ENCODE measurements at regions not wholly inside any gene's neighbourhood (a gene's known extent, or its start where the extent isn't known, plus 50 kb on each side); places are given as distances from the start of the nearest gene placed in this dataset.

DNA sequence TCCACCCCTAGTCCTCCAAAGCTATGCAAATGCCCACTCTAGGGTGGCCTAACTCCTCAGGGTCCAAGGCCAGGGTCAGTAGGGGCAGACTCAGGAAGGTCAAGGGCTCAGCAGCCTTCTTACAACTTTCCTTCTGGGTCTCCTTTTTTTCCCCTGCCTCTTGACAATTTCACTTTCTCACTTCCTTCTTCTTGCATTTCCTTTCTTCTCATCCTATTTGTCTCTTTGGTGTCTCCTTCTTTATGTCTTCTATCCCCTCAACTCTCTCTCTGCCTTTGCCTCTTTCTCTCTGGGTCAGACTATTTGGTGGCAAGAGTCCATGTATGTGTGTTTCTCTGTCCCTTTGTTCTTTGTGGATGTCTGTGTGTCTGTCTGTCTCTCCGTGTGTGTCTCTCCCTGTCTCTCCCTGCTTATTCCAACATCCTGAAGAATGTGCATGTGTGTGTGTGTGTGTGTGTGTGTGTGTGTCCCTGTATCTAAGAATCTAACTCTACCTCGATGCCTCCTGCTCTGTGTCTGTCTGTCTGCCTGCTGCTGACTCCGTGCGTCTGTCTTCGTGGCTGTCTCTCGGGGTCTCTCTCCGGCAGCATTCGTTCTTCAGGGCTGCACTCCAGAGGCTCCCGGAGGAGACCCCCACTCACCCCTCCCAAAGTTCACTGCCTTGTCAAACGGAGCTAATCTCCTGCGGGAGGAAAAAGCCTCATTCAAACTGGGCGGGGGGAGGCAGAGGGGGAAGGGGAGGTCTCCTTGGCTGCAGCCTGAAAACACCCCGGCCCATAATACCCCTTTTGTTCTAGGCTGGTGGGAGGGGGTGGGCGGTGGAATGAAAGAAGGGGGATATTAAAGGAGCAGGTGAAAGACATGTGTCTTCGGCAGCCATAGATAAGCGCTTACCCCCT lies 51.7 kb upstream of the FOXP4 start:
- CTCF ChIA-PET: no interaction called here
- TF ChIP-seq TCF7L2 (IDR thresholded peaks at IDR 0.05; ENCODE audit: low read depth, low read length): no peak
- TF ChIP-seq, protein P1, sequence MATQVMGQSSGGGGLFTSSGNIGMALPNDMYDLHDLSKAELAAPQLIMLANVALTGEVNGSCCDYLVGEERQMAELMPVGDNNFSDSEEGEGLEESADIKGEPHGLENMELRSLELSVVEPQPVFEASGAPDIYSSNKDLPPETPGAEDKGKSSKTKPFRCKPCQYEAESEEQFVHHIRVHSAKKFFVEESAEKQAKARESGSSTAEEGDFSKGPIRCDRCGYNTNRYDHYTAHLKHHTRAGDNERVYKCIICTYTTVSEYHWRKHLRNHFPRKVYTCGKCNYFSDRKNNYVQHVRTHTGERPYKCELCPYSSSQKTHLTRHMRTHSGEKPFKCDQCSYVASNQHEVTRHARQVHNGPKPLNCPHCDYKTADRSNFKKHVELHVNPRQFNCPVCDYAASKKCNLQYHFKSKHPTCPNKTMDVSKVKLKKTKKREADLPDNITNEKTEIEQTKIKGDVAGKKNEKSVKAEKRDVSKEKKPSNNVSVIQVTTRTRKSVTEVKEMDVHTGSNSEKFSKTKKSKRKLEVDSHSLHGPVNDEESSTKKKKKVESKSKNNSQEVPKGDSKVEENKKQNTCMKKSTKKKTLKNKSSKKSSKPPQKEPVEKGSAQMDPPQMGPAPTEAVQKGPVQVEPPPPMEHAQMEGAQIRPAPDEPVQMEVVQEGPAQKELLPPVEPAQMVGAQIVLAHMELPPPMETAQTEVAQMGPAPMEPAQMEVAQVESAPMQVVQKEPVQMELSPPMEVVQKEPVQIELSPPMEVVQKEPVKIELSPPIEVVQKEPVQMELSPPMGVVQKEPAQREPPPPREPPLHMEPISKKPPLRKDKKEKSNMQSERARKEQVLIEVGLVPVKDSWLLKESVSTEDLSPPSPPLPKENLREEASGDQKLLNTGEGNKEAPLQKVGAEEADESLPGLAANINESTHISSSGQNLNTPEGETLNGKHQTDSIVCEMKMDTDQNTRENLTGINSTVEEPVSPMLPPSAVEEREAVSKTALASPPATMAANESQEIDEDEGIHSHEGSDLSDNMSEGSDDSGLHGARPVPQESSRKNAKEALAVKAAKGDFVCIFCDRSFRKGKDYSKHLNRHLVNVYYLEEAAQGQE (IDR thresholded peaks at IDR 0.05; ENCODE audit: insufficient read depth in 1 of 2, low read depth in 2 of 2, low read length in 1 of 2): no peak
- no TSS peak for BruUV-seq (replicated peaks)
- POLR2A ChIA-PET: no interaction called here
- H3K27me3 ChIP-seq (ENCODE audit: control insufficient read depth, insufficient read depth, low read length): no peaks in the 10 kb centered on the region
- intact Hi-C loops (cut with micrococcal nuclease; ENCODE audit: unreplicated experiment): no loop called here
- in situ Hi-C loops (cut with HindIII; ENCODE audit: low pct_unique_long_range_greater_than_20kb, low sequenced_read_pairs): no loop called here
- DNase-seq (ENCODE audit: low read depth, low spot score) (no peak), ATAC-seq (no peak)
- no peak overlapping the region for H3K27ac ChIP-seq (ENCODE audit: low read length)
- H3K4me3 ChIP-seq (ENCODE audit: low read depth in 2 of 2, low read length in 2 of 2): no peak overlapping the region
- no peaks in the 10 kb centered on the region for H3K9me3 ChIP-seq (ENCODE audit: control insufficient read depth, insufficient read depth, low read depth, low read length)
- H3K4me1 ChIP-seq (ENCODE audit: control insufficient read depth, insufficient read depth, low read length): no peaks in the 10 kb centered on the region
- no peaks in the 10 kb centered on the region for H3K36me3 ChIP-seq (ENCODE audit: control insufficient read depth, insufficient read depth, low read length)

All from Panc1 (cell line).